Stimulated activated effector memory CD8-positive, alpha-beta T cell treated with anti-CD3 and anti-CD28 coated beads, Interleukin-12 subunit alpha, Interleukin-12 subunit beta, amount 100 ng/mL, for 72 hours (primary cell): ENCODE measurements at regions not wholly inside any gene's neighbourhood (a gene's known extent, or its start where the extent isn't known, plus 50 kb on each side); places are given as distances from the start of the nearest gene placed in this dataset.
"Not testable (repeated sequence)": the region's sequence is repeated elsewhere in the genome, so short reads cannot be mapped to it uniquely, and the experiment has no call there.

Source experiments
- ATAC-seq: fragments of 150-1000 bp; cut with Tn5 transposase; 2 replicates; pipeline ENCODE4 v1.10.0; 2021
- DNase-seq, 2 donors: peaks; one replicate each; pipeline ENCODE4 v3.0.0; 2021 to 2022; ENCODE audit warnings: low spot score in 2 of 2
- H3K27ac Mint-ChIP-seq: one replicate; pipeline ENCODE4 v1.8.0; 2022; ENCODE audit warnings: mild to moderate bottlenecking, mixed read lengths
- H3K36me3 Mint-ChIP-seq: one replicate; pipeline ENCODE4 v1.8.0; 2022; ENCODE audit warnings: mild to moderate bottlenecking, mixed read lengths
- H3K4me1 Mint-ChIP-seq: one replicate; pipeline ENCODE4 v1.8.0; 2022; ENCODE audit warnings: mixed read lengths
- H3K4me3 Mint-ChIP-seq: one replicate; pipeline ENCODE4 v1.8.0; 2022; ENCODE audit warnings: mild to moderate bottlenecking, mixed read lengths
- H3K9me3 Mint-ChIP-seq: one replicate; pipeline ENCODE4 v1.8.0; 2022; ENCODE audit warnings: mixed read lengths

DNA sequence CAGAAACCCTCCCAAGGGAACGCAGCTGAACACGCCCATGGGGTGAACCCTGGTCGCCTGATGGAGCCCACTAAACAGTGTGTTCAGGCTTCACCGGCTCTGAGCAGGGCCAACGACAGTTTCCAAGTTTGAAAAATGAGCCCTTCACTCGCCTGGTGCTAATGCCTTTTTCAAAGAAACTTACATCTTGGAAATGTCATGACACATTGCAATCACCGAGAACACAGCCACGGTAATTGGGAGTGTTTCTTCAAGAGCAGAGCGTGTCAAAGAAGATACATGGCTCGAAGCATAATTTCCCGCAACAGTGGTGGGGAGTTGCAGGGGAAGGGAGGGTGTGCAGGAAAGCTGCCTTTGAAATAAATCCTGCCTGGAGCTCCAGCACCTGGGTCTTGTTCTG, 463.2 kb downstream of the TMEM114 start:
- Mint-ChIP-seq H3K4me3 (no peak overlapping the region), H3K36me3 (no peaks in the 10 kb centered on the region), H3K9me3 (peaks cover 15% of the 10 kb centered on the region), H3K4me1 (no peaks in the 10 kb centered on the region), H3K27ac (no peak overlapping the region)
- ATAC-seq (no peak), DNase-seq (no peak)

DNA sequence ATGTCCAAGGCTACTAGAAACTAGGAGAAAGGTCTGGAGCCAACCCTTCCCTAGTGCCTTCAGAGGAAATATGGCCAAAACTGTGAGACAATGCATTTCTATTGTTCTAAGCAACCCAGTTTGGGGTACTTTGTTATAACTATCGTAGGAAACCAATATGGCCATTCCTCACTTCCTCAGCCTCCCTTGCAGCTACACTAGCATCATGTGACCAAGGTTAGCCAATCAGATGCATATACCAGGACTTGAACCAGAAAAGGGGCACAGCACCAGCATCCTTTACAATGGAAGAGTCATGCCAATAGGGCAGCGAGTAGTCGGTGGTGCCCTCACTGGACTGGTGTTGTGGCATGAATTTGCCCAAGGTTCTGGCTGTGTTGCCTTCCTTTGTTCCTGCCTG, 464.0 kb downstream of the TMEM114 start:
- Mint-ChIP-seq H3K4me1 (no peaks in the 10 kb centered on the region), H3K27ac (no peak overlapping the region), H3K4me3 (no peak overlapping the region), H3K36me3 (no peaks in the 10 kb centered on the region), H3K9me3 (peaks cover 13% of the 10 kb centered on the region)
- ATAC-seq = no peak
- no peak for DNase-seq

DNA sequence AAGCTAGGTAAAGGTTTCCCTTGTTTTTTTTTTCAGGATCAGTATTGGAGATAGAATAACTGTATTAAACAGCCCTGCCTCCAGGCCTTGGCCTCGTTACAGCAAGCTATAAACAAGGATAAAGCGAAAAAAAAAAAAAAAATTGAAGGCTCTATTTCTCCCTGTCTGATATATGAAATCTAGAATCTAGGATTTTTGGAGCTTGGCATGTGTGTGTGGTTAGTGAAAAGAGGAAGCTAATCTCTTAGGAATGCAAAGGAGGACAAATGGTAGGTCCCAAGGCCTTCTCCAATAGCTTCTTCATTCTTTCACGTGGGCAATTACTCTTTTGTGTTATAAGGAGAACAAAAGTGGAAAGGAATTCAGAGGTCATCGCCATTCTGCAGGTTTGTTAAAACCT, 470.3 kb downstream of the TMEM114 start:
- Mint-ChIP-seq H3K36me3 (no peaks in the 10 kb centered on the region), H3K4me1 (no peaks in the 10 kb centered on the region), H3K27ac (no peak overlapping the region), H3K9me3 (peaks cover 7% of the 10 kb centered on the region), H3K4me3 (no peak overlapping the region)
- no peak for DNase-seq
- ATAC-seq = no peak

DNA sequence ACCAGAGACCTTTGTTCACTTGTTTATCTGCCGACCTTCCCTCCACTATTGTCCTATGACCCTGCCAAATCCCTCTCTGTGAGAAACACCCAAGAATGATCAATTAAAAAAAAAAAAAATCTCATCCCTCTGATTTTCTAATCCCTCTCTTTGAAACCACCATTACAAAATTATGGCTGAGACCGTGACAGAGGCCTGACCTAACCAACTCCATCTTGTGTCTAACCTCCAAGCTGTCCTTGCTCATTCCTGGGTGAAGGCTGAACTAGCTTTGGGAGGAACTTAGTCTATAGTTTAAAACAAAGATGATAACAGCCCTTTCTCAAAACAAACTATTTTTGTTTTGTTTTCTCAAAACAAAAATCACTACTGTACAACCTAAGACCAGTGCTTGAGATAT, 474.5 kb downstream of the TMEM114 start:
- H3K9me3 Mint-ChIP-seq = peaks cover 10% of the 10 kb centered on the region
- H3K4me1 Mint-ChIP-seq = no peaks in the 10 kb centered on the region
- no peak for DNase-seq
- no peak for ATAC-seq
- H3K4me3 Mint-ChIP-seq = no peak overlapping the region
- H3K27ac Mint-ChIP-seq = no peak overlapping the region
- no peaks in the 10 kb centered on the region for H3K36me3 Mint-ChIP-seq

DNA sequence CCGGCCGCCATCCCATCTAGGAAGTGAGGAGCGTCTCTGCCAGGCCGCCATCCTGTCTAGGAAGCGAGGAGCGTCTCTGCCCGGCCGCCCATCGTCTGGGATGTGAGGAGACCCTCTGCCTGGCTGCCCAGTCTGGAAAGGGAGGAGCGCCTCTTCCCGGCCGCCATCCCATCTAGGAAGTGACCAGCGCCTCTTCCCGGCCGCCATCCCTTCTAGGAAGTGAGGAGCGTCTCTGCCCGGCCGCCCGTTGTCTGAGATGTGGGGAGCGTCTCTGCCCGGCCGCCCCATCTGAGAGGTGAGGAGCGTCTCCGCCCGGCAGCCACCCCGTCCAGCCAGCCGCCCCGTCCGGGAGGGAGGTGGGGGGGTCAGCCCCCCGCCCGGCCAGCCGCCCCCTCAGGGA, 475.4 kb downstream of the TMEM114 start:
- H3K4me3 Mint-ChIP-seq = not testable (repeated sequence)

DNA sequence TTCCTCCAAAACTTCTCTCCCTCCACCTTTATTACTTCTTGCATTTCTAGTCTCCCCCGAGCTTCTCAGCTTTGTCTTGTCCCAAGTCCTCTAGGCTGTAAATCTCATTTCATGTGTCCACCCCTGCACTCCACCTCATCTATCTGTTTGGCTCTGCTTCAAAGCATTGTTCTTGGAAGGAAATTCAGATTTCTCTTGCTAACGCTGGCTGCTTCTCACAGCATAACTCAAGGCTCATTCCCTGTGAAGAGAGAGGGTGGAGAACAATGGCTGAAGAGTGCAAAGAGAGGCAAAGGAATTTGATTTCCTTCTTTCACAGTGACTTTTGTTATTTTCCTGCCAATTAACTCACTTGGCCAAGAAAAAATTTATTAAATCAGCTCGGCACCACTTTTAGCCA, 476.5 kb downstream of the TMEM114 start:
- H3K27ac Mint-ChIP-seq = no peak overlapping the region
- H3K4me3 Mint-ChIP-seq = no peak overlapping the region
- H3K9me3 Mint-ChIP-seq = peaks cover 13% of the 10 kb centered on the region
- no peaks in the 10 kb centered on the region for H3K4me1 Mint-ChIP-seq
- no peak for DNase-seq
- no peak for ATAC-seq
- no peaks in the 10 kb centered on the region for H3K36me3 Mint-ChIP-seq

More for the DNA sequence above, 475.4 kb downstream of the TMEM114 start:
- H3K9me3 Mint-ChIP-seq, H3K27ac Mint-ChIP-seq, ATAC-seq, H3K4me1 Mint-ChIP-seq, DNase-seq, H3K36me3 Mint-ChIP-seq: not testable (repeated sequence)

DNA sequence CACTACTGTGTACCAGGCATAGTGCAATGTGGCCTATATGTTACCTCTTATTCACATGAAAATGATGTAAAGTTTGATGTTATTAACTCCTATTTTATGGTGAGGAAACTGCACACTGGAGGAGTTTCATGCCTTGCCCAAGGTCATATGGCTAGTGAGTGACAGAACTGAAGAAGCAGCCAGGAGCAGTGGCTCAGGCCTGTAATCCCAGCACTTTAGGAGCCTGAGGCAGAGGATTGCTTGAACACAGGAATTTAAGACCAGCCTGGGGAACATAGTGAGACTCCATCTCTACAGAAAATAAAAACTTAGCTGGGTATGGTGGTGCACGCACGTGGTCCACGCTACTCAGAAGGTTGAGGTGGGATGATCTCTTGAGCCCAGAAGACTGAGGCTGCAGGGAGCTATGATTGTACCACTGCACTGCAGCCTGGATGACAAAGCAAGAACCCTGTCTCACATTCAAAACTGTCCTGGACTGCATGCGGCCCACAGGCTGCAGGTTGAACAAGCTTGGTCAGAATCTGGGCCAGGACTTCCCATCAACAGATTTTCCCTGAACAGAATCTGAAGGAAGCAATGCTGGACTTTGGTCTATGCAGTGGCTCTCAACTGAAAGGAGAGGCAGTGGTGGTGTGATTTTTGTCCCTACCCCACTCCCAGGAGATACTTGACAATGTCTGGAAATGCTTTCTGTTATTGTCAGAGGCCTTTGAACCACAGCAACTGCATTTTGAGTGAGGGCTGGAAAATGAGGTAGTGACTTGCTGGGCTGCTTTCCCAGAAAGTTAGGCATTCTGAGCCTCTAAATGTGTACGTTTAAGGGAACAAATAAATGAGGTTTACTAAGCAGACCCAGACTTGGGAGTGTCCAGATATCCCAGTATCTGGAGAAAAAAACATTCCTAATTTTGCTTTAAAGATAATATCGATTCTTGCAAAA, 479.5 kb downstream of the TMEM114 start:
- H3K4me1 Mint-ChIP-seq = no peaks in the 10 kb centered on the region
- ATAC-seq = no peak
- no peak overlapping the region for H3K27ac Mint-ChIP-seq
- DNase-seq = no peak
- H3K9me3 Mint-ChIP-seq = peaks cover 18% of the 10 kb centered on the region
- no peaks in the 10 kb centered on the region for H3K36me3 Mint-ChIP-seq
- H3K4me3 Mint-ChIP-seq = no peak overlapping the region

DNA sequence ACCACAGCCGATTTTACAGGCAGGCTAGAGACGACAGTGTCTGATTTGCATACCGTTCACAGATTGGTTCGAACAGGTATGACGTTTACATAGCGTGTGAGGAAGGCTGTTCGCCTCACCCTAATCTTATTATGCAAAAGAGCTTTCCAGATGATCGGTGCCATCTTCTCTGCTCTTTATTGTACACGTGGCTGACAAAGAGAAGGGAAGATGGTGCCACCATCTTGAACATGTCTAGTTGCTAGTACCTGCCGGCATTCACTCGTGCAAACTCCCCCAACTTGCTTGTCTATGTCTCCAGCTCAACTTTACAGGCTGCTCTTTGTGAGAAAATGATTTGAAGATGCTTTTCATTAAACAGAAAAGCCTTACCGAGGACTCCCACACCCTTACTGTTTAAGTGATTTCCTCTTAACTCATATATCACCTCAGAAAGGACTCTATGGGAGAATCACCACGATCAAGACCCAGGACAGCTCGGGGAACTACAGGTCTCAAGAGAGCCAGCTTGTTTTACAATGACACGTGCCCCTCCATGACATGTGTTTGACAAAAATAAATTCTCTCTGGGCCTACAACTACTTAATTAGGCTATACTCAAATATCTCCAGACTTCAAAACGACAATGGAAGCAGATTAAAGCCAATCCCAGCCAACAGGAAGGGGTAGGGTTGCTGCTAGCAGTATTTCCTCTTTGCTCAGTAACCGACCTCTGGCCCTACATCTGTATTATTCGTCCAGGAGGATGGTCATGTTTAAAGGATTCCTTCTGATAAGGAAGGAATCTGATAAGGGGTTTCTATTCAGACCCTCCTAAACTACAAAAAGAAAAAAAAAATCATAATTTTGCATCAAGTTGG, 480.6 kb downstream of the TMEM114 start:
- no peak overlapping the region for H3K4me3 Mint-ChIP-seq
- peaks cover 18% of the 10 kb centered on the region for H3K9me3 Mint-ChIP-seq
- ATAC-seq (no peak), DNase-seq (no peak)
- H3K36me3 Mint-ChIP-seq = no peaks in the 10 kb centered on the region
- H3K27ac Mint-ChIP-seq = no peak overlapping the region
- no peaks in the 10 kb centered on the region for H3K4me1 Mint-ChIP-seq

DNA sequence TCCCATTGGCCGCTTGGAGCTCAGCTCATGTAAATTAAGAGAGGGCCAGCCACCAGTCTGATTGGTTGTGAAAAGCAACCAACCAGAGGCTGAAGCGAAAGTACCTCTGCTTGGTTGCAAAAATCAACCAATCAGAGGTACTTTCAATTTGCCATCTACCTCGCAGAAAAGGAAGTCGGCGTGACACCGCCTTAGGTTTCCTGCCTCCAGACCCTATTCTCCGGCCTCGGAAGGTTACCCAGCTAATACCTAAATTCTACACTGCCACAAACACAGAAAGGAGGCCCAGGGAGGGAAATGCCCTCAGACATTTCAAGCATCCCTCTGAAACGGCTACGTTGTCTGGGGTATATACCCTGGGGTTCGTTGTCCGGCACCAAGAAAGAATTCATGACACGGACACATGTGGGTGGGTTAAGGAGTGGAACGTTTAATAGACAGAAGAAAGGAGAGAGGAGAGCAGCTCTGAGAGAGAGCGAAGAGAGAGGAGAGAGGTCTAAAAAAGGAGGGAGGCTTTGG, 481.3 kb downstream of the TMEM114 start:
- H3K4me1 Mint-ChIP-seq = no peaks in the 10 kb centered on the region
- ATAC-seq (no peak), DNase-seq (no peak)
- H3K4me3 Mint-ChIP-seq = no peak overlapping the region
- H3K9me3 Mint-ChIP-seq = peaks cover 18% of the 10 kb centered on the region
- H3K27ac Mint-ChIP-seq = no peak overlapping the region
- H3K36me3 Mint-ChIP-seq = no peaks in the 10 kb centered on the region

DNA sequence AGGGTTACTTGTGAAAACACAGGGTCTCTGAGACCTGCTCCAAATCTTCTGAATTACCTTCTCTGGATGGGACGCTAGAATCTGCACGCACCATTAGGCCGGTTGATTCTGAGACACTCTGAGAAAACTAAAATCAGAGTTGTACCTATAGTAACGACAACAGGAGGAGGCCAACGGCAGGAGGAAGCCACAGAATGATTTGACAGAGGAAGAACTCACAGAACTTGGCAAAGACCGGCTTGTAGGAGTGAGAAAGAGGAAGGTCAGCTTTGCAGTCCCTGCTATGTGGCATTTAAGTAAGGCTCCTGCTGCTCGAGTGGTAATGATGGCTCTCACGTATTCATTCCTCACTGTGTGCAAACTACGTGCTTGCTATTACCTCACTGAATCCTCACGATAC, 483.0 kb downstream of the TMEM114 start:
- Mint-ChIP-seq H3K36me3 (no peaks in the 10 kb centered on the region), H3K4me3 (no peak overlapping the region), H3K9me3 (peaks cover 15% of the 10 kb centered on the region), H3K4me1 (no peaks in the 10 kb centered on the region), H3K27ac (no peak overlapping the region)
- DNase-seq (no peak), ATAC-seq (no peak)

DNA sequence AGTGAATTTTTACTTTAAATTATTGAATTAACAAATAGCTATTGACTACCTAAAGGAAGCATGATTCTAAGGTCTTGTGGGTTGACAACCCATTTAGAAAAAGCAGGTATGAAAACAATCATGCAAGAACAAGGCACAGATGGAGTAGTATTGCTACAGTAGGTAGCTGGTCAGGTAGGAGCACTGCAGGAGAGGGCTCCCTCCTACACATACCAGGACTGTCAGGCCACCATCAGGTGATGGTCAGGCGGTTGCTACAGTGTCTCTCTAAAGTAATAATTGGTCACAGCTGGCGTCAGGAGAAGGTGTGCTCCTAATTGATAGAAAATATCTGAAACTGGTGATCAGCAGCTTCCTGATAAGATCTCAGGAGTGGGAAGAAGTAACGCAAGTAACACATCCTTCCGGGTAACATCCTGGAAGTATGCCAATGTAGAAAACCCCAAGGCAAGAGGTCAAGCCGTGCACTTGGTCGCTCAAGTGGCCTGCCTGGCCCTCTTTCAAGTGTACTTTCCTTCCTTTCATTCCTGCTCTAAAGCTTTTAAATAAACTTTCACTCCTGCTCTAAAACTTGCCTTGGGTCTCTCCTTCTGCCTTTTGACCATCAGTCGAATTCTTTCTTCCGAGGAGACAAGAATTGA, 486.5 kb downstream of the TMEM114 start:
- no peaks in the 10 kb centered on the region for H3K36me3 Mint-ChIP-seq
- no peak overlapping the region for H3K27ac Mint-ChIP-seq
- ATAC-seq (no peak), DNase-seq (no peak)
- H3K9me3 Mint-ChIP-seq = peaks cover 23% of the 10 kb centered on the region
- no peaks in the 10 kb centered on the region for H3K4me1 Mint-ChIP-seq
- H3K4me3 Mint-ChIP-seq = no peak overlapping the region

DNA sequence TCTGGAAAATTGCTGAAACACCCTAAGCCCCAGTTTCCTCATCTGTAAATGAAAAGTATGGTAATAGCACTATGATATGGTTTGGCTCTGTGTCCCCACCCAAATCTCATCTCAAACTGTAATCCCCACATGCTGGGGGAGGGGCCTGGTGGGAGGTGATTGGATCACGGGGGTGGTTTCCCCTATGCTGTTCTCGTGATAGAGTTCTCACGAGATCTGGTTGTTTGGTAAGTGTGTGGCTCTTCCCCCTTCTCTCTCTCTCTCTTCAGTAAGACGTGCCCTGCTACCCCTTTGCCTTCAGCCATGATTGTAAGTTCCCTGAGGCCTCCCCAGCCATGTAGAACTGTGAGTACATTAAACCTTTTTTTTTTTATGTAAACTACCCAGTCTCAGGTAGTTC, 490.7 kb downstream of the TMEM114 start:
- Mint-ChIP-seq H3K4me1 (no peaks in the 10 kb centered on the region), H3K36me3 (no peaks in the 10 kb centered on the region), H3K27ac (no peak overlapping the region), H3K4me3 (no peak overlapping the region), H3K9me3 (peaks cover 25% of the 10 kb centered on the region)
- DNase-seq (no peak), ATAC-seq (no peak)

DNA sequence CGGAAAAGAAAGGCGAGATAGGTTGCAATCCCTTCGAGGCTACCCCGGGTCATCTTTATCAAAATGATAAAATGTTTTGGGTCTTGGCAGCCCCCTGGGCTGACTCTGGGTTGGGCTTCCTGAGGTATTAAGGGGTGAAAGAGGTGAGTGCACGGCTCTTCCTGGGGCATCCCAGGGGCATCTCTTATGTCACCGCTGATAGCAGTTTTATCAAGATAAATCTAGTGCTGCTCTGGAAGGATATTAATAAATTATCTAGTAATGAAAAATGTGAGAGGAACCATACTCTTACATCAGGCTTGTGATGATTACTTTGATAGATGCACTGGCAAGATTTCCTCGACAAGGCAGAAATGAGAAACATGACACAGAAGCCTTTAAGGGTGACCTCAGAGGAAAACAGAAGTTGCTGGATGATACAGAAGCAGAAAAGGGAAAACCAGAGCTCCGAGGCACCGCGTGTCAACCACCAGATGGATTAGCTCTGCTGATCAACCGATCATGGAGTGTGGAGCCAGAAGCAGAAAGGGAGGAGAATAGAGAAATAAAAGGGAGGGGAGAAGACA, 491.3 kb downstream of the TMEM114 start:
- no peaks in the 10 kb centered on the region for H3K36me3 Mint-ChIP-seq

DNA sequence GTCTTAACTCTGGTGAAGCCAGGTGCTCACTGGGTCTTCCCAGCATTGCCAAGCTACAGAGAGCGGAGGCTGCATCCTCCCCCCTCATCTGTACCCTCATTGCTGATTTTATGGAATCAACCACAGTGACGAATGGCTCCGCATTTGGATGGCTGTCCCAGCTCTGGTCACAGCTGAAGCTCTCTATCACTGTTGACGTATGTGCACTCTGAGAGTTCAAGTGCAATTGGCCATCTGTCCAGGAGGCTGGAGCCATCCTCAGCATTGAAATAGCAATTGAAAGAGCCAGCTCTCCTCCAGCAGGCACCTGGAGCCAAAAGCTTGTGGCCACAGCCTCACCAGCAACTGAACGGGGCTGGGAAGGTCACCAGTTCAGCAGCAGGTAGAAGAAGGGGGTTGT, 494.1 kb downstream of the TMEM114 start:
- ATAC-seq (no peak), DNase-seq (no peak)
- H3K4me1 Mint-ChIP-seq = no peaks in the 10 kb centered on the region
- no peak overlapping the region for H3K4me3 Mint-ChIP-seq
- no peaks in the 10 kb centered on the region for H3K36me3 Mint-ChIP-seq
- H3K27ac Mint-ChIP-seq = no peak overlapping the region
- peaks cover 25% of the 10 kb centered on the region for H3K9me3 Mint-ChIP-seq

More for the DNA sequence above, 491.3 kb downstream of the TMEM114 start:
- Mint-ChIP-seq H3K9me3 (peaks cover 26% of the 10 kb centered on the region), H3K4me1 (no peaks in the 10 kb centered on the region), H3K27ac (no peak overlapping the region), H3K4me3 (no peak overlapping the region)
- no peak for DNase-seq
- no peak for ATAC-seq

DNA sequence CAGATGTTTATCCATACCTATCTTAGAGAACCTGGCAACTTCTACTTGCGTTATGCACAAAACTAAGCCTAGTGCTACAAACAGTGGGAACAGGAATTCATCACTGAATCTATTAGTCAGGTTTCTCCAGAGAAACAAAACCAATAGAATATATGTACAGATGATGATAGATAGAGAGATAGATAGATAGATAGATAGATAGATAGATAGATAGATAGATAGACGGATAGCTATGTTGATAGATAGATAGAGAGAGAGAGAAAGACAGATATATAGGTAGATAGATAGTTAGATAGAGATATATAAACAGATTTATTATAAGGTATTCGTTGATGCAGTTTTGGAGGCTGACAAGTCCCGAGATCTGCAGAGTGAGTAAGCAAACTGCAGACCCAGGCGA, 495.6 kb downstream of the TMEM114 start:
- no peak overlapping the region for H3K4me3 Mint-ChIP-seq
- peaks cover 21% of the 10 kb centered on the region for H3K9me3 Mint-ChIP-seq
- no peak for ATAC-seq

More for the DNA sequence above, 495.6 kb downstream of the TMEM114 start:
- DNase-seq = no peak
- H3K4me1 Mint-ChIP-seq = no peaks in the 10 kb centered on the region
- H3K27ac Mint-ChIP-seq = no peak overlapping the region
- no peaks in the 10 kb centered on the region for H3K36me3 Mint-ChIP-seq
